HL-60 (cell line): ENCODE measurements at regions not wholly inside any gene's neighbourhood (a gene's known extent, or its start where the extent isn't known, plus 50 kb on each side); places are given as distances from the start of the nearest gene placed in this dataset.

Experiments
- DNase-seq, 2 experiments: peaks; one replicate each; pipeline ENCODE4 v3.0.0-alpha.2; 2010 to 2020; ENCODE audit warnings: low read depth in 1 of 2, low spot score in 1 of 2
- H3K27ac ChIP-seq: fragments of 250-450 bp; sonication (Bioruptor Pico); replicated peaks from 2 replicates; pipeline ENCODE4 v1.5.1; 2020; ENCODE audit warnings: mild to moderate bottlenecking, moderate library complexity
- H3K27me3 ChIP-seq: fragments of 250-450 bp; sonication (Bioruptor Pico); 2 replicates; pipeline ENCODE4 v1.5.1; 2021; ENCODE audit warnings: mild to moderate bottlenecking, moderate library complexity; ENCODE audit not compliant: insufficient read depth, poor library complexity, severe bottlenecking
- H3K4me3 ChIP-seq: replicated peaks from 2 replicates; pipeline ENCODE4 v1.5.1; 2011; ENCODE audit warnings: mild to moderate bottlenecking, control low read depth, low read length; ENCODE audit not compliant: insufficient read depth
- CTCF ChIP-seq: IDR thresholded peaks from one replicate; pipeline ENCODE4 v1.5.1; 2011; ENCODE audit warnings: low read length, control low read depth, inconsistent platforms; ENCODE audit not compliant: insufficient read depth
- GABPA ChIP-seq: IDR thresholded peaks from 2 replicates; pipeline ENCODE4 v1.6.1; 2012; ENCODE audit warnings: low read depth
- POLR2AphosphoS5 ChIP-seq: IDR thresholded peaks from 2 replicates; pipeline ENCODE4 v1.6.1; 2012; ENCODE audit warnings: low read depth
- REST ChIP-seq: IDR thresholded peaks from 2 replicates; pipeline ENCODE4 v1.6.1; 2012; ENCODE audit warnings: low read depth; ENCODE audit not compliant: insufficient replicate concordance
- SPI1 ChIP-seq: IDR thresholded peaks from 2 replicates; pipeline ENCODE4 v1.6.1; 2012; ENCODE audit warnings: low read depth, mild to moderate bottlenecking, borderline replicate concordance

GRCh38 chr2:234808907-234809306 lies 142.9 kb upstream of the SH3BP4 start:
- no peak for DNase-seq
- no peak overlapping the region for H3K4me3 ChIP-seq
- H3K27ac ChIP-seq = no peak overlapping the region
- no peak for TF ChIP-seq GABPA
- no peak for TF ChIP-seq POLR2AphosphoS5
- TF ChIP-seq REST = no peak
- TF ChIP-seq SPI1 = no peak
- no peak for TF ChIP-seq CTCF
- no peaks in the 10 kb centered on the region for H3K27me3 ChIP-seq

- Histone ChIP-seq H3K27me3 (no peaks in the 10 kb centered on the region), H3K27ac (no peak overlapping the region), H3K4me3 (no peak overlapping the region)
- DNase-seq = no peak
- TF ChIP-seq REST = no peak
- no peak for TF ChIP-seq CTCF
- no peak for TF ChIP-seq GABPA
Observed at GRCh38 chr2:234806818-234807217, 145.0 kb upstream of the SH3BP4 start.

GRCh38 chr2:234805836-234806235 lies 146.0 kb upstream of the SH3BP4 start:
- H3K27me3 ChIP-seq = no peaks in the 10 kb centered on the region
- no peak for DNase-seq
- TF ChIP-seq SPI1 (no peak), GABPA (no peak), POLR2AphosphoS5 (no peak), CTCF (no peak), REST (no peak)

More at GRCh38 chr2:234805836-234806235, 146.0 kb upstream of the SH3BP4 start:
- H3K27ac ChIP-seq = no peak overlapping the region
- no peak overlapping the region for H3K4me3 ChIP-seq
